GM23338 (cell line): ENCODE measurements at regions not wholly inside any gene's neighbourhood (a gene's known extent, or its start where the extent isn't known, plus 50 kb on each side); places are given as distances from the start of the nearest gene placed in this dataset.

Experiments used
- CREB1 ChIP-seq: fragments of 250-450 bp; sonication (Bioruptor Pico); IDR thresholded peaks from 2 replicates; pipeline ENCODE4 v1.5.0; 2020; ENCODE audit warnings: low read depth, mild to moderate bottlenecking, moderate library complexity
- EZH2 ChIP-seq: fragments of 200-600 bp; sonication (generic); IDR thresholded peaks from one replicate; pipeline ENCODE4 v1.8.0; 2017; ENCODE audit warnings: antibody characterized with exemption, mild to moderate bottlenecking, low read depth; ENCODE audit not compliant: unreplicated experiment
- EZH2phosphoT487 ChIP-seq: fragments of 200-600 bp; sonication (generic); IDR thresholded peaks from one replicate; pipeline ENCODE4 v1.8.1; 2018; ENCODE audit warnings: antibody characterized with exemption; ENCODE audit not compliant: unreplicated experiment
- JUNB ChIP-seq: IDR thresholded peaks from one replicate; pipeline ENCODE4 v1.6.1; 2016; ENCODE audit warnings: antibody characterized with exemption; ENCODE audit not compliant: unreplicated experiment
- POLR2AphosphoS5 ChIP-seq: IDR thresholded peaks from 2 replicates; pipeline ENCODE4 v1.6.1; 2016; ENCODE audit warnings: antibody characterized with exemption, low read depth
- TF ChIP-seq, protein P1 (sequence below), 2 experiments: fragments of 200-600 bp in 1 of 2; sonication (generic) in 1 of 2; conservative IDR thresholded peaks; 2 replicates each; pipeline versions ENCODE4 v1.5.1 to v1.6.1; 2016 to 2017; ENCODE audit warnings: antibody characterized with exemption in 2 of 2, low read depth in 2 of 2, mild to moderate bottlenecking in 2 of 2, moderate library complexity in 1 of 2

GRCh38 chr6:71544028-71544427 is 255.4 kb downstream of the OGFRL1 start:
- TF ChIP-seq, protein P1, sequence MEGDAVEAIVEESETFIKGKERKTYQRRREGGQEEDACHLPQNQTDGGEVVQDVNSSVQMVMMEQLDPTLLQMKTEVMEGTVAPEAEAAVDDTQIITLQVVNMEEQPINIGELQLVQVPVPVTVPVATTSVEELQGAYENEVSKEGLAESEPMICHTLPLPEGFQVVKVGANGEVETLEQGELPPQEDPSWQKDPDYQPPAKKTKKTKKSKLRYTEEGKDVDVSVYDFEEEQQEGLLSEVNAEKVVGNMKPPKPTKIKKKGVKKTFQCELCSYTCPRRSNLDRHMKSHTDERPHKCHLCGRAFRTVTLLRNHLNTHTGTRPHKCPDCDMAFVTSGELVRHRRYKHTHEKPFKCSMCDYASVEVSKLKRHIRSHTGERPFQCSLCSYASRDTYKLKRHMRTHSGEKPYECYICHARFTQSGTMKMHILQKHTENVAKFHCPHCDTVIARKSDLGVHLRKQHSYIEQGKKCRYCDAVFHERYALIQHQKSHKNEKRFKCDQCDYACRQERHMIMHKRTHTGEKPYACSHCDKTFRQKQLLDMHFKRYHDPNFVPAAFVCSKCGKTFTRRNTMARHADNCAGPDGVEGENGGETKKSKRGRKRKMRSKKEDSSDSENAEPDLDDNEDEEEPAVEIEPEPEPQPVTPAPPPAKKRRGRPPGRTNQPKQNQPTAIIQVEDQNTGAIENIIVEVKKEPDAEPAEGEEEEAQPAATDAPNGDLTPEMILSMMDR (conservative IDR thresholded peaks at IDR 0.05; ENCODE audit: low read depth in 2 of 2), result no peak
- TF ChIP-seq EZH2, result no peak
- no peak for TF ChIP-seq POLR2AphosphoS5
- TF ChIP-seq JUNB, result no peak
- TF ChIP-seq EZH2phosphoT487, result no peak
- no peak for TF ChIP-seq CREB1
